HG02938 (cell line): ENCODE measurements at regions not wholly inside any gene's neighbourhood (a gene's known extent, or its start where the extent isn't known, plus 50 kb on each side); places are given as distances from the start of the nearest gene placed in this dataset.
A peak's percentile ranks its signal among the peaks of the same experiment; 100 is the strongest.

Source experiments
- ATAC-seq: cut with Tn5 transposase; IDR thresholded peaks from one replicate; pipeline ENCODE4 v1.9.1; 2021; ENCODE audit warnings: mild to moderate bottlenecking, moderate library complexity; ENCODE audit not compliant: unreplicated experiment

- peak; percentile 55 for ATAC-seq
These were observed 135.6 kb upstream of the ZNF236 start for GRCh38 chr18:76686737-76687231.

GRCh38 chr18:76685860-76686259, 136.5 kb upstream of the ZNF236 start:
- no peak for ATAC-seq

- no peak for ATAC-seq
These were observed 137.0 kb upstream of the ZNF236 start for GRCh38 chr18:76685402-76685801.

GRCh38 chr18:76684265-76684664, 138.1 kb upstream of the ZNF236 start:
- no peak for ATAC-seq

GRCh38 chr18:76679945-76680344, 142.4 kb upstream of the ZNF236 start:
- ATAC-seq = no peak

- no peak for ATAC-seq
These were observed 143.1 kb upstream of the ZNF236 start for GRCh38 chr18:76679259-76679658.

- ATAC-seq = no peak
These were observed 144.1 kb upstream of the ZNF236 start for GRCh38 chr18:76678248-76678647.

- no peak for ATAC-seq
These were observed 147.8 kb upstream of the ZNF236 start for GRCh38 chr18:76674596-76674995.

GRCh38 chr18:76673281-76674185, 148.8 kb upstream of the ZNF236 start:
- ATAC-seq = no peak

- no peak for ATAC-seq
These were observed 149.7 kb upstream of the ZNF236 start for GRCh38 chr18:76672627-76673026.

- ATAC-seq = no peak
These were observed 151.6 kb upstream of the ZNF236 start for GRCh38 chr18:76670564-76671288.

GRCh38 chr18:76668546-76668945, 153.8 kb upstream of the ZNF236 start:
- ATAC-seq = no peak

- ATAC-seq = no peak
These were observed 154.2 kb upstream of the ZNF236 start for GRCh38 chr18:76668119-76668518.

GRCh38 chr18:76667603-76668002, 154.8 kb upstream of the ZNF236 start:
- ATAC-seq = no peak

- no peak for ATAC-seq
These were observed 159.7 kb upstream of the ZNF236 start for GRCh38 chr18:76662626-76663025.

GRCh38 chr18:76660571-76661192, 161.7 kb upstream of the ZNF236 start:
- no peak for ATAC-seq

- peak; percentile 63 for ATAC-seq
These were observed 163.6 kb upstream of the ZNF516 start for GRCh38 chr18:76658627-76659026.

- no peak for ATAC-seq
These were observed 162.9 kb upstream of the ZNF516 start for GRCh38 chr18:76657911-76658470.

- no peak for ATAC-seq
These were observed 162.1 kb upstream of the ZNF516 start for GRCh38 chr18:76656925-76657827.

GRCh38 chr18:76654577-76654976, 159.5 kb upstream of the ZNF516 start:
- no peak for ATAC-seq
